Bronchial epithelial cell (primary cell): ENCODE measurements at regions not wholly inside any gene's neighbourhood (a gene's known extent, or its start where the extent isn't known, plus 50 kb on each side); places are given as distances from the start of the nearest gene placed in this dataset.
"Not testable (repeated sequence)": the region's sequence is repeated elsewhere in the genome, so short reads cannot be mapped to it uniquely, and the experiment has no call there.

Experiments
- DNase-seq: peaks from one replicate; pipeline ENCODE4 v3.0.0-alpha.2; 2010; ENCODE audit warnings: low read depth
- FAIRE-seq: peaks from 2 replicates; lab custom pipeline; 2011; peaks lifted over from hg19 to GRCh38; lab: Jason Lieb, UNC
- H3K27me3 ChIP-seq: 2 replicates; pipeline ENCODE4 v1.5.1; 2011; ENCODE audit warnings: low read length; ENCODE audit not compliant: control insufficient read depth, insufficient read depth
- H3K36me3 ChIP-seq: 2 replicates; pipeline ENCODE4 v1.5.1; 2011; ENCODE audit warnings: low read length; ENCODE audit not compliant: control insufficient read depth, insufficient read depth
- H3K4me3 ChIP-seq: 2 replicates; pipeline ENCODE4 v1.5.1; 2011; ENCODE audit warnings: mild to moderate bottlenecking, low read depth, low read length, control low read depth
- CTCF ChIP-seq: IDR thresholded peaks from 2 replicates; pipeline ENCODE4 v1.5.1; 2011; ENCODE audit warnings: mild to moderate bottlenecking, moderate library complexity, low read length, control low read depth, inconsistent platforms; ENCODE audit not compliant: insufficient read depth, severe bottlenecking

GRCh38 chr7:17095931-17096330, 202.5 kb upstream of the AHR start:
- H3K36me3 ChIP-seq = no peaks in the 10 kb centered on the region
- no peaks in the 10 kb centered on the region for H3K27me3 ChIP-seq
- DNase-seq (no peak), FAIRE-seq (no peak)
- no peak for TF ChIP-seq CTCF
- H3K4me3 ChIP-seq = no peak overlapping the region

- no peaks in the 10 kb centered on the region for H3K36me3 ChIP-seq
- no peak overlapping the region for H3K4me3 ChIP-seq
- DNase-seq (peak; percentile 33), FAIRE-seq (no peak)
- TF ChIP-seq CTCF = no peak
- H3K27me3 ChIP-seq = no peaks in the 10 kb centered on the region
Measured at GRCh38 chr7:17097668-17098297, 200.7 kb upstream of the AHR start.

- no peak overlapping the region for H3K4me3 ChIP-seq
- FAIRE-seq = no peak
- no peak for TF ChIP-seq CTCF
- H3K27me3 ChIP-seq = no peaks in the 10 kb centered on the region
- H3K36me3 ChIP-seq = no peaks in the 10 kb centered on the region
- DNase-seq = no peak
Measured at GRCh38 chr7:17098515-17098914, 199.9 kb upstream of the AHR start.

GRCh38 chr7:17099083-17099973, 199.1 kb upstream of the AHR start:
- Histone ChIP-seq H3K36me3 (no peaks in the 10 kb centered on the region), H3K27me3 (no peaks in the 10 kb centered on the region), H3K4me3 (no peak overlapping the region)
- peak; percentile 99 for DNase-seq
- TF ChIP-seq CTCF = no peak
- FAIRE-seq = peak; percentile 98

GRCh38 chr7:17099974-17100509, 198.4 kb upstream of the AHR start:
- not testable (repeated sequence) for DNase-seq, H3K4me3 ChIP-seq, H3K36me3 ChIP-seq, FAIRE-seq, H3K27me3 ChIP-seq

- Histone ChIP-seq H3K4me3 (no peak overlapping the region), H3K36me3 (no peaks in the 10 kb centered on the region), H3K27me3 (no peaks in the 10 kb centered on the region)
- no peak for DNase-seq
- no peak for FAIRE-seq
- TF ChIP-seq CTCF = no peak
Measured at GRCh38 chr7:17101207-17101696, 197.2 kb upstream of the AHR start.
